ENCODE measurements at regions not wholly inside any gene's neighbourhood (a gene's known extent, or its start where the extent isn't known, plus 50 kb on each side); places are given as distances from the start of the nearest gene placed in this dataset.

DNA sequence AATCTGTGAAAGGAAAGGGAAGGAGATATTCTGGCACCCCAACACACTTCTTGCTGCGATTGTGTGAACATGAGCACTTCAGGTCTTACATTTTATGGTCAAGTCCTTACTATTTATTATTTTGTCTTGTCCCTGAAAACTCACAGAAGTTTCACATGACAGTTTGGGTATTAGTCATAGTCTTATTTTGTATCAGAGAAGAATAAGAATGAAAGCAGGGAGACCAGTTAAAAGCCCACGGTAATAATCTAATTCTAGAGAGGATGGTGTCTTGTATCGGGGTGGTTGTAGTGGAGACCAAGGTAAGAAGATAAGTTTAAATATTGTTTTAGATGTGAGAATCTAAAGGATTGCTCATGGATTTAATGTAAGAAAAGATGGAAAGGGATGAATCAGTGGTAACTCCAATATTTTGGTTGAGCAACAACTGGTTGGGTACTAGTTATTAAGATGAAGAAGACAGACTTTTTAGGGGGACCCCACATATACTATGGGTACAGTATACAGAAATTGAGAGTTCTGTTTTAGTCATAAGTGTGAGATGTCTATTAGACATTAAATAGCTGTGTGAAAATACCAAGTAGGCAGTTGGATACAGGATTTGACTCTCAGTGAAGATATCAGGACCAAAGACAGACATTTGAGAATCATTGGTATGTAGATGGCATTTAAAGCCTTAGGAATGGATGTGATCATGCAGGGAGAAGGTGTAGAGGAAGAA, 227.6 kb downstream of the MFSD1 start:
- TF ChIP-seq POLR2A (IDR thresholded peaks at IDR 0.05) (no peak), CTCF (IDR thresholded peaks at IDR 0.05) (no peak), EP300 (IDR thresholded peaks at IDR 0.05) (no peak)
